ENCODE measurements at regions not wholly inside any gene's neighbourhood (a gene's known extent, or its start where the extent isn't known, plus 50 kb on each side); places are given as distances from the start of the nearest gene placed in this dataset.

DNA sequence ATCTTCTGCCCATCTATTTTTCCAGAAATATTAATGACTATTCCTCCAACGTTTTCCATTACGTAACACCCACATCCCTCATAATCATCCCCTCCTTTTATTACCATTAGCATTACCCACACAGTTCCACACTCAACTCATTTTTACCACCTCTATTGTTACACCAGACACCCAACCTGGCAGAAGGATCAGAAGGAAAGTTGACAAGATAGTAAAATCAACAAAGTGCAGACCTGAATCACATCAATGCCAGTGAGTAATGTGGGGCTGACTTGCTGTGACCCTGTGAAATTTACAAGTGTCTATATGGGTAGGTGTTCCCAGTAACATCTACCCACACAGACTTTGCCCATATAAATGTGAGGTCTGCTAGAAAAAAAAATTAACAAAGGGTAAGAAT lies 568.2 kb downstream of the MAFB start:
- DNase-seq, result no peak

DNA sequence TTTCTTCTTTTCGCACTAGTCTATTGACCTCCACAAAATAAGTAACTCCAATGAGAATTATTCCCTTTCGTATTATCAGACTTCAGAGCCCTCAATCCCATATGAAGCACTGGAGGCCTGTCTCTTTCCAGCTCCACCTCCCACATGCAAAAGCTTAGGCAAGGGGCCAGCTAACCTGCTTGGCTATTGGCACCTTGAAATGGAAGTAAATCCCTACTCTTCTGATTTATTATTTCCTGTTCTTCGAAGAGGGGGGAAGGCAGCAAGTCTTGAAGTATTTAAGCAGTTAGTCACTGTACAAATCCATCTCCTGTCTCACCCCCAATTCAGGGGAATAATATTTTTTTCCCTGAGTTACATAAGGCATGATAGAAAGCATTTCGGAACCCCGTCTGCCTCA lies 577.8 kb downstream of the MAFB start:
- no peak for DNase-seq

DNA sequence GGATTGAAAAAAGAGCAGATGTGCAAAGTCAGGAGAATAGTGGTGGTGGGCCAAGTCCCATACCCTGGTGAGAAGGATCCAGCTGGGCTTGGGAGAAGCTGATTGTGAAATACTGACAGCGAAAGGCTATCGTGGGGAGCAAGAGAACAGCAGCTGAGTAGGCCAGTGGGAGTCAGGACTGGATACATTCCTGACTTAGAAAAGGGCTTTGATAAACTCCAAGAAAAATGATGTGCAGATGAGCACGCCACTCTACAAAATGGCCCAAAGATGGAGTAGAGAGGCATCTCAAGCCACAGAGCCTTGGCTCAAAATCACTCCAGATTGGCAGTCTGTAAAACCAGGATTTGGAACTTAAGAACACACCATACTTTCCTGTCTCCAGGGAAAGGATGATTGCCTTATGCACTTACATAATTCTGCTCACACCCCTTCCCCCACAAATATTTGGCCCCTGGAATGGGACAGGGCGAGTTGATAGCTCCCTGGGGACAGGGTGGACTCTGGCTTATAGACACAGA lies 578.7 kb downstream of the MAFB start:
- DNase-seq, result no peak

DNA sequence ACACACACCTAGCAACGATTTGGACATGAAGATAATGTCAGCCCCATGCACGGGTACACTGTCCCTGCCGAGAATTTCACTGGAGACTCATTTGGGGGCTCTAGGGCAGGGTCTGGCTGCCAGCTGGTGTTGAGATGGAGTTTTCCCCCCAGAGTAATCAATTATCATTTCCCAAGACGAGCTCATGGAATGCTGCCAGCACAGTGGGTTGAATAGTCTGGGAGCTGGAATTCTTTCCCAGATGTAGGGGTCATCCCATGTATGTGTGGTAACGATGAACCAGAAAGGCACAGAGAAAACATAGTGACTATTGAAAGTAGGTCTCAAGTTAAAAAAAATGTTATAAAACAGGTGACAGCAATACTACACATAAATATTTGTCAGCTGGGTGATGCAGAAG lies 579.9 kb downstream of the MAFB start:
- no peak for DNase-seq

DNA sequence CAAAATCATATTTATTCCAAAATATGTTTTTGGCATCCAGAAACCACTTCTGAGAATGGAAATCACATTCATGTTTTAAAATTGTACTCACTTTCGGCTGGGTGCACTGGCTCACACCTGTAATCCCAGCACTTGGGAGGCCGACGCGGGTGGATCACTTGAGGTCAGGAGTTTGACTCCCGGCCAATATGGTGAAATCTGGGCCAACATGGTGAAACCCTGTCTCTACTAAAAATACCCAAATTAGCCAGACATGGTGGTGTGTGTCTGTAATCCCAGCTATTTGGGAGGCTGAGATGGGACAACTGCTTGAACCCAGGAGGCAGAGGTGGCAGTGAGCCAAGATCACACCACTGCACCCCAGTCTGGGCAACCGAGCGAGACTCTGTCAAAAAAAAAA lies 580.7 kb downstream of the MAFB start:
- DNase-seq, result no peak

DNA sequence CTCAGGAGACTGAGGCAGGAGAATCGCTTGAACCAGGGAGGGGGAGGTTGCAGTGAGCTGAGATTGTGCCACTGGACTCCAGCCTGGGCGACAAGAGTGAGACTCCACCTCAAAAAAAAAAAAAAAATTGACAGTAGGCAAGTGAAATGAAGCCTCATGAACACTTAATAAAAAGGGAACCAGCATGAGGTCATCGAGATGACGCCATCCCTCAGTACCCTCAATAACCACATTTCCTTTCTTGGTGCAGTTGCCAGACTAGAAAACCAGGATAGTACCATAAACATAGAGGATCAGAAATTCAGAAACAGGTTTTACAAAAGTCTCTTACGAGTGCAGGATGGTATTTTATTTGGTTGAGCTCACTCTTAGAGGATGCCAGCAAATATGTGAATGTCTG lies 584.1 kb downstream of the MAFB start:
- no peak for DNase-seq

DNA sequence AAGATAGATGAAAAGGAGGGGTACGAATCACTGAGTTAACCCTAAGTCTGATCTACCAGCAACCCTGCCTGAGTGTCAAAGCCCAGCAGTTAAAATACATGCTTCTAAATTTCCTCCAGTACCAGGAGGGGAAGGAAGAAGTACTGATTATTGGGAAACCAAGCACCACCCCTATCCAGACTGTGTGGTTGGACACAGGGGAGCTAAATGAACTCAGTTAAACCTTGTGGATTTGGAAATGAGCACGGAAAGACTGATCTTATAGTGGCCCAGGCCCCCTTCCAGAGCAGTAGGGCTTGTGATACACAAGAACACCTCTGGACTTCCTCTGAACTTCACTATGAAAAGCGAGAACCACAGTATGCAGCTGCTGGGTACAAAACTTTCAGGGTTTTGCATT lies 585.6 kb downstream of the MAFB start:
- no peak for DNase-seq

DNA sequence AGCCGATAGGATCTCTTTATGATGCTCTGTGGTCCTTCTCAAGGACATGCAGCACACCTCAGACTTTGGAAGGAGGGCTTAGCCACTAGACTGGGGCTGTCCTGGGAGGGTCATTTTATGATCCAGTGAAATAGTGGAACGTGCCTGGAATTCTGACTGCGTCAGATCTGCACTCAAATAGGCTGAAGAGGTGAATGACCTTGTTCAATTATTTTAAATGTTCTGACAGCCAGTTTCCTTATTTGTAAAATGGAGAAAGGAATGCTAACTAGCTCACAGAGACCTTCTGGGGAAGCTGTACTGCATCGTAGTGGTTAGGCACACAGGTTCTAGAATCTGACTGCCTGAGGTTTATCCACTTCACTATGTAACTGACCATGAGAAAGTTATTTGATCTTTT lies 587.5 kb downstream of the MAFB start:
- no peak for DNase-seq

DNA sequence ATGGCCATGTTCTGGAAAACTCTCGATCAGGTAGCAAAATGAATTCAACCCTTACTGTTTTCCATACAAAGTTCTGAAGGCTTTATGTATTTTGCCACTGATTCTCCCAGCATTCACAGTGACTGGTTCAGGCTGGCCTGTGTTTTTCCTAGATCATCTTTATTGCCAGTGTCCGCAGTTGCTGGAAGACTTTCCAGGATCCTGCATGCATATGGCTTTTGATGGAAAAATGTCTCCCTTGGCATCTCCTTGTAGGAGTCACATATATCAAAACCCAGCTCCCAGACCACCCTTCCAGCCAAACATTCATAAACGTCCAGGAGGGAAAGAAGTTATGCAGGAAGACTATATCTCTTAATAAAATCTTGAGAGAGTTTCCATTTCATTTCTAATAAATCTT lies 588.8 kb downstream of the MAFB start:
- no peak for DNase-seq

DNA sequence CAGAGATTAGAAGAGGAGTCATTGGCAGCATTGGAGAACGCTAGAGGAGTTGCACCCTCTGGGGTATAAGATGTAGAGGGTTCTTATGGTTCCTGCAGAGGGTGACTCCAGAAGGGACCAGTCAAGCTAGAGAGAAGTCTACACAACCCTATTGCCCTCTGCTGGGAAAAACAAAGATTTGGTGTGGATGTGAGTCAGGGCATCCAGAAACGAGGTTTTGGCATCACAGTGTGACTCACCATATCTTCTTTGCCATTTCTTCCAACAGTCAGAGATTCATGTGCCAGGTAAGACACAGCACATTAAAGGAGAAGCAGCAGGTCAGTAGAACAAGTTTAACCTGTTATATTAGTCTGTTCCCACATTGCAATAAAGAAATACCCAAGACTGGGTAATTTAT lies 598.8 kb downstream of the MAFB start:
- DNase-seq, result no peak

DNA sequence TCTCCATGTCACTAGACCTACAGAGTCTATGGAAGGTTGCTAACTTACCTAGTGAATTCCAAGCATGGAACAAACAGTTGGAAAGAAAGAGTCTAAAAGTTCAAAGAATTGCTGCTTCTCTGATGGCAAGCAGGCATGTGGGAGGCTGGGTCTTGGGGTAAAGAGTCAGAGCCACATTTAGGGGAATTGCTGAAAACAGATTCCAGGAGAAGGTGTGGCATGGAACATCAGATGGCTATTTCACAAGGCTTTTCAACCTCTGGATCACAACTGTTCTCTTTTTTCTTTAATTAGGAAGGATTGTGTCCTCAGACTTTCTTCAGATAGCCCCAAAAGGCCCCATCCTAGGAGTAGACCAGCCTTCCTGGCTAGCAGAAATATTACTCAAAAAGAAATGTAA lies 601.5 kb downstream of the MAFB start:
- no peak for DNase-seq

DNA sequence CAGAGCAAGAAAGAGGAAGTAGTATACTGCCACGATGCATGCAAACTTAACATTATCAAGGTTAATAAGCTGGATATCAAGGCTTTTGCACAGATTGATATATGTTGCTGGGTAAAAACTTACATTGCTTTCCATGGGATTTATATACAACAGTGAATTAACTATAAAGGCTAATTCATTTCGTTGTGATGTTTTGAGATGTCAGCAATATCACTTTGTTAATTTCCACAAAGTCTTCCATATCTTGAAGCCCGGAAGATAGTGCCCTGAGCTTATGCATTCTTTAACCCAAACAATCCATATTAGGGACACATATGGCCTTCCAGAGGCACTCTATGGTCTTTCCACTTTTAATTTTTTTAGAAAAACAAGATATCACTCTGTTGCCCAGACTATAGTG lies 603.5 kb downstream of the MAFB start:
- DNase-seq, result no peak

DNA sequence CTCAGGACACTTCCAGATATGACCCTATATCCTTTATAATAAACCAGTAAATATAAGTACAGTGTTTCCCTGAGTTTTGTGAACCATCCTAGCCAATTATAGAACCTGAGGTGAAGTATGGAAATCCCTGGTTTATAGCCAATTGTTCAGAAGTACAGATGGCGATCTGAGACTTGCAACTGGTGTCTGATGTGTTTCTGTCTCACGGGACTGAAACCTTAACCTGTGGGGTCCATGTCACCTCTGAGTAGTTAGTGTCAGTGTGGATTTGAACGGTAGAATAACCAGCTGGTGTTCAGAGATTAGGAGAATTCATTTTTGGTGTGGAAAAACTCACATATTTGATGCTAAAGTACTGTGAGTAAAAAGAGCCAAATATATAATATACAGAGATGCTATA lies 606.6 kb downstream of the MAFB start:
- DNase-seq, result no peak

DNA sequence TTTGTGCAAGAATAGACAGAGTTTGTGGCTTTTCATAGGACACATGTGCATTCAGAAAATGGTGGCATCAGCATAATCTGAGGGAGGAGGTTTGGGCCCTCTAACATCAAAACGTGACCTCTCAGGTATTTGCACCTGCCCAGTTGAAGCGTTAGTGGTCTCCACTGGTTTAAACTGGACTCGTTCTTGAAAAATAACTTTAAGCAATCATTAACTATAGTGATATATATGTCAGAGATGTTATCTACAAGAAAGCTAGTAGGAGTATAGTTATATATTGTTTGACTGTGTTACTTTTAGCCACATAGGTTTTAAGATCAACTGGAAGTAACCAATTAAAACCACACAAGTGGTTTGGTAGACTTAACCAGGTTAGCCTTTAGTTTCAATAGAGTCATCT lies 607.4 kb downstream of the MAFB start:
- no peak for DNase-seq

DNA sequence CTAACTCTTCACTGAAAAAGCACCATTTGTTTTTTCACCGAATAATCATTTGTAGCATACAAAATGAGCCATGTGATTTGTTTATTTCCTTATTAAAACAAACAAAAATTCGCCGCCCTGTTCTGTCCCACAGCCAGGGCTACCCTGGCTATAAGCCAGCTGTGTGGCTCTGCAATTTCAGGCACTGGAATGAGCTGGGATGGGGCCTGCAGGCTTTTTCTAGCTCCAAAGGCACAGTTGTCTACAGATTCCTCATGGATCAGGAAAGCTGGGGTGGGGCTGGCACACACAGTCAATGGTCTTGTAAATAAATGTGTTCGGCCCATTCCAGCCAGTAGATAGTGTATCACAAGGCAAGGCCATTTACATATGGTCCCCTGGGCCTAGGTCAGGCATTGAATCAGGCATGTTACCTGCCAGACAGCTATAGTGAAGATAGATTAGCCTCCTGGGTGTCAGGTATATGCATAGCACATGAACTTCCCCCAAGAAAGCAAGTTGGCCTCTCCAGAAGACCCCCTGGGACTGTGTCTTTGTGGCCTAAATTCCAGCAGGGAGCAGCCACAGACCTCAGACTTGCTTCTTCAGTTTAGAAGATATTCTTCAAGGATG lies 608.9 kb downstream of the MAFB start:
- DNase-seq, result no peak

DNA sequence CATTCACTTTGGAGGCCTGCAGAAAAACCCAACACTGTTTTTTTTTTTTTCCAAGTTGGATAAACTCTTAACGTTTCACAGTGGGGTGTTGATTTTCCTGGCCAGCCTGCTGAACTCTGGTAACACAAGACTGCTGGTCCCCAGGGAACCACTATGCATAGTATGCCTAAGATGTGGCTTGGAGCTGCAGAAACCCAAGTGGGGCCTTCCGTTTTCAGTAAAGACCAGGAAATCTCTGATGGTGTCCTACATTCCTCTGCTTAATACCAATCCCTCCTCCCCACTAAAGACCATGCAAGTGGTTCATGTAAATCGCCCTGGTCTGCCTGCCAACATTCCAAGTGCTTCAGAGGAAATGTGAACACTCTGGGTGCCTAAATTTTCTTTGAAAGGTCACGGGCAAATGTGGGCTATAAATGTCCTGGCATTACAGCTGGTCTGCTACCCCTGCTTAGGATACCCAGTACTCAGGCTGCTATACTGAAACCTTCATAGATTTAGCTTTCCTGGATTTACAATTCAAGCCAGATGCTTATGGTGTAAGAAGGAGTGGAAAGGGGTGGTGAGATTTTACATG lies 615.4 kb downstream of the MAFB start:
- no peak for DNase-seq

DNA sequence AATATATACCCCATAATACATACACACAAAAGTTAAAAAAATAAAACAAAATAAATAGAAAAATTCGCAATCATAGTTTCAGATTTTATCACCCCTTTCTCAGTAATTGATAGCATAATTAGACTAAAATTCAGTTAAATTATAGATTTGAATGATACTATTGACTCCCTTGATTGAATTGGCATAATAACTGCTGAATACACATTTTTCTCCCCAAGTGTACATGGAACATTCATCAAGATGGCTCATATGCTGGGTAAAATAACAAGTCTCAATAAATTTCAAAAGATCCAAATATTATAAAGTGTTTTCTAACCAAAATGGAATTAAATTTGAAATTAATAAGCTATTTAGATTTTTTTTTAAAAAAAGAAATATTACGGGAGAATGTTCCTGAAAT lies 616.1 kb downstream of the MAFB start:
- DNase-seq, result no peak

DNA sequence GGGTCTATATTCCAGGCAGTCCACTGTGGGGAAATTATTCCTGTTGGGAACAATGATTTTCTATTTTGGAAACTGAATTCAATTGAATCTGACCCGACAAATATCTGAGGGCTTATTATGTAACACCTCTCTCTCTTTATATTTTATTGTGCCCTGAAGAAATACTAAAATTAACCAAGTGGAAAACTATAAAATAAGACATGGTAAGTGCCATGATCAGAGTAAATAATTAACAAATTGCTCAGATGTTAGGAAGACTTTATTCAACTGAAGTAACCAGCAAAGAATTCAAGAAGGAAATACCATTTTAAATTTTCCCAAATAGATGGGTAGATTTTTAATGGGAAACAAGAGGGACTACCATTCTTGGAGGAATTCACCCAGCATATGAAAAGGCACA lies 632.9 kb downstream of the MAFB start:
- DNase-seq, result no peak

DNA sequence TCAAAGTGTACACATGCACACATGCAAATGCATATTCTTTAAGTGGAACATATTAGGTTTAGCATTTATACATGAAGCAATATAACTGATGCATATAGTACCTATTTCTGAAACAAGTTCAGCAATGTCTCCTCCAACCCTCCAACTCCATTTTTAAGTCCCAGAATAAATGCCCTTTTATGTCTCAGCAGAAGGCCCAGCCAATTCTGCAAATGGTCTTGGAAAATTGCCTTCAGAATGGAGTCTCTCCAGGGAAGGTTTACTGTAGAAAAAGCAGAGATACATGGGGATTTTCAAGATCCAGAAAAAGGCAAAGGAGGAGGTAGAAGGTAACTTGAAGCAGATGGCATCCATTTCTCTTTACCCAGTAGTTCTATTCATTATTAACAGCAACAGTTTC lies 633.3 kb downstream of the MAFB start:
- DNase-seq, result no peak

DNA sequence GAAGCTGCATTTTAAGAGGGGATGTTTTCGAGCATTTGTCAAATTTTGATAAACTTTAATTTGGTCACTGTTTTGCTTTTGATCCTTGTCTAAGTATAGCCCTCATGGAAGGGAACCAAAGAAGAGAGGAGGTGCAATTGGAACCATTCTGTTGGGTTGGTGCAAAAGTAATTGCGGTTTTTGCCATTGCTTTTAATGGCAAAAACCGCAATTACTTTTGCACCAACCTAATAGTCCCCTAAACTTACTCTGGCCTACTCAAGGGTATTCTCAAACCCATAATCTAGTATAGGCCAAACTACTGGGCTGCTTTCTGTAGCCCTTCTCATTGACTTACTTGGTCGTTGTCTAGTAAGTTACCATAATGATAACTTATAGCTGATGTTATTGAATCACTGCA lies 634.7 kb downstream of the MAFB start:
- DNase-seq, result no peak

DNA sequence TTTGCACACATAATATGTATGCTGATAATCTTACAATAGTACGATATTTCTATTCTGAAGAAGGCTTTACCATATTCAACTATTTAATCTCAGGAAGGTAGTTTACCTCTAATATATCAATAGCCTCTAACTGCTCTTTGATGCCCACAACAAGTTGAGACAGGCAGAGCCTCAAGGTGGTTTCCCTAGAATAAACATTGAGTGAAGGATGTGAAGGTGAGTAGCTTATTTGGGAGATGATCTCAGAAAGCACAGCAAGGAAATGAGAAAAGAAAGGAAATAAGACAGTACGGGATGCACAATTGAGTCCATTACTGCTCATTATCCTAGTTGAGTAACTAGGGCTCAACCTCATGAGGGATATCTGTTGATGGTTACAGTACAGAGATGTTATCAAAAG lies 638.4 kb downstream of the MAFB start:
- DNase-seq, result no peak

DNA sequence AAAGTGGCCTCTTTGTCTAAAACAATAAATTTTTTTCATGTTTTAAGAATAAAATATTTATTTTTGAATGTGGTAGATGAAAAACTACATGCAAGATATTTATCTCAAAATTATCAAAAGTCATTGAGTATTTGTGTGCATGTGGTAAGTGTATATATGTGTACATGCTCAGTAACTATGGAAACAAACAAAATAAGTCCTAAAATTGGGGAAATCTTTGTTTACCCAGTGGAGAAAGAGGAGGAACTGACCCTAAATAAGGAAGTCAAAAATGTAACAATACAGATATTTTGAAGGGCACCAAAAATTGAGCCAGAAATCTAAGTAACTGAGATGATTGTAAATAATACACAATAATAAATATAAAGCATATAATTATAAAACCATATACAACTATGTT lies 639.2 kb downstream of the MAFB start:
- no peak for DNase-seq

DNA sequence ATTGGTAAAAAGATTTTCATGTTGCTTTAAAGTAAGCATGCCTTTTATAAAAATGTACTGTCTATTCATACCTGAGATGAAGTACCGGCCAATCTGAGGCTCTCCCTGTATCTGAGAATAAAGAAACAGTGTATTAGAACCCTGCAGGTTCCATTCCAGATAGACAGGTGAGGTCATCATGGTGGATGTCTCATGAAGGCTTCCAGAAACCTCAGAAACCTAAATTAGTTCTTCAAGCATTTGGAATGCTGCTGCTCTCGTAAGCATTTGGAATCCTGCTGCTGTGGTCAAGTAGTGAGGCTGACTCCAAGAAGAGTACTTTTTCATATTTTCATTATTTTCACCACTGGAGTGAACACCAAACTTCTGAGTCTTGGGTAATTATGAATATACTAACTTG lies 642.3 kb downstream of the MAFB start:
- no peak for DNase-seq

DNA sequence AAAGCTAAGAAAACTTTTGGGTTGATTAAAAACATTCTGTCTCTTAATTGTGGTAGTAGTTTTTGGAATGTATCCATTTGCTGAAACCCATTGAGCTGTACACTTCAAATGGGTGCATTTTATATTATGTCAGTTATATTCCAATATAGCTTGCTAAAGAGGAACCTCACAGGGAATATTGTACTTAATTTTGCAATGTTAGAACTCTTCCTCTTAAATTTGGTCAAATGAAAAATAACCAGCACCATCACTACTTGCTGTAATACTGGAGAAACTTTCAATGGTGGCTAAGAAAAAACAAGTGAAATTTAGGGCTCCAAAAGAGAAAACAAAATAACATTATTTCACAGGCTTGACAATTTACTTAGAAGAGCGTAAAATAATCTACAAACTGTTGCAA lies 651.5 kb downstream of the MAFB start:
- no peak for DNase-seq

DNA sequence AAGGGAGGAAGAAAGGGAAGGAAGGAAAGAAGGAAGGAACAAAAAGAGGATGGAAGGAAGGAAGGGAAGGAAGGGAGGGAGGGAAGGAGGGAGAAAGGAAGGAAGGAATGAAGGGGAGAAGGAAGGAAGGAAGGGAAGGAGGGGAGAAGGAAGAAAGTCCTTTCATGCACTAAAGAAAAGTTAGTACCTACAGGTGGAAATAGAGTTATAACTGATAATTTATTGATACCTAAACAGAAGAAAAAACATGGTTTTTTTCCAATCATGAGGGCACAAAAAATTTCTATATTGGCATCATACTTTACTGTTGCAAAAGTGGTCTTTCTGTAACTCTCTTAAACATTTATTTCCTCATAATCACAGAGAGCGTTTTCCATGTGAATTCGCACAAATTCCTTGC lies 659.4 kb downstream of the MAFB start:
- DNase-seq, result no peak
